PC-3 (cell line): ENCODE measurements at regions not wholly inside any gene's neighbourhood (a gene's known extent, or its start where the extent isn't known, plus 50 kb on each side); places are given as distances from the start of the nearest gene placed in this dataset.

Experiments
- ATAC-seq: fragments of 200-7000 bp; cut with Tn5 transposase; 2 replicates; pipeline ENCODE4 v1.9.1; 2020; ENCODE audit warnings: mild to moderate bottlenecking, moderate library complexity
- BruUV-seq: library from RNA; stranded (reverse); fragments of 400-500 nt; replicated peaks from 2 replicates; lab custom pipeline; 2021; lab: Mats Ljungman, UMichigan
- CTCF ChIA-PET: fragments of 300-600 bp; sonication (Branson Sonifier 250); formaldehyde crosslinking; loops from one replicate; lab custom pipeline; 2022; ENCODE audit warnings: antibody characterized with exemption; lab: Charles Lee
- POLR2A ChIA-PET: fragments of 300-600 bp; sonication (Branson Sonifier 250); formaldehyde crosslinking; loops from one replicate; lab custom pipeline; 2022; ENCODE audit warnings: antibody characterized with exemption; ENCODE audit not compliant: unreplicated experiment; lab: Charles Lee
- DNase-seq: peaks from one replicate; pipeline ENCODE4 v3.0.0-alpha.2; 2015
- H2AFZ ChIP-seq: fragments of 300-600 bp; sonication (generic); 2 replicates; pipeline ENCODE4 v1.6.0; 2016; ENCODE audit warnings: antibody characterized with exemption, low read length
- H3F3A ChIP-seq: fragments of 300-600 bp; sonication (generic); one replicate; pipeline ENCODE4 v1.6.0; 2017; ENCODE audit warnings: antibody characterized with exemption, low read length, control low read depth, mild to moderate bottlenecking; ENCODE audit not compliant: unreplicated experiment
- H3K27ac ChIP-seq: fragments of 300-600 bp; sonication (generic); 2 replicates; pipeline ENCODE4 v1.5.1; 2016; ENCODE audit warnings: mild to moderate bottlenecking, low read length
- H3K27me3 ChIP-seq: fragments of 300-600 bp; sonication (generic); 2 replicates; pipeline ENCODE4 v1.6.1; 2016; ENCODE audit warnings: low read length, mixed read lengths
- H3K36me3 ChIP-seq: fragments of 300-600 bp; sonication (generic); 2 replicates; pipeline ENCODE4 v1.6.1; 2016; ENCODE audit warnings: low read depth, mixed run types, low read length, mixed read lengths
- H3K4me1 ChIP-seq: fragments of 300-600 bp; sonication (generic); 2 replicates; pipeline ENCODE4 v1.5.1; 2016; ENCODE audit warnings: low read length; ENCODE audit not compliant: insufficient read depth
- H3K4me2 ChIP-seq: fragments of 300-600 bp; sonication (generic); 2 replicates; pipeline ENCODE4 v1.6.0; 2016; ENCODE audit warnings: low read length
- H3K4me3 ChIP-seq: fragments of 300-600 bp; sonication (generic); 2 replicates; pipeline ENCODE4 v1.5.1; 2016; ENCODE audit warnings: mild to moderate bottlenecking, low read length, mixed read lengths
- H3K79me2 ChIP-seq: fragments of 300-600 bp; sonication (generic); 2 replicates; pipeline ENCODE4 v1.6.1; 2017; ENCODE audit warnings: low read length, mixed read lengths
- H3K9ac ChIP-seq: fragments of 300-600 bp; sonication (generic); 2 replicates; pipeline ENCODE4 v1.6.0; 2016; ENCODE audit warnings: mild to moderate bottlenecking, low read length
- H3K9me2 ChIP-seq: fragments of 300-600 bp; sonication (generic); replicated peaks from 2 replicates; pipeline ENCODE4 v1.6.1; 2016; ENCODE audit warnings: mixed run types, low read length, mixed read lengths
- H3K9me3 ChIP-seq: fragments of 300-600 bp; sonication (generic); 2 replicates; pipeline ENCODE4 v1.6.1; 2016; ENCODE audit warnings: low read length, mixed read lengths
- H4K20me1 ChIP-seq: fragments of 300-600 bp; sonication (generic); 2 replicates; pipeline ENCODE4 v1.6.1; 2016; ENCODE audit warnings: low read length, mixed read lengths
- EZH2 ChIP-seq: fragments of 300-600 bp; sonication (generic); IDR thresholded peaks from one replicate; pipeline ENCODE4 v1.6.1; 2017; ENCODE audit warnings: antibody characterized with exemption, mild to moderate bottlenecking, low read length; ENCODE audit not compliant: unreplicated experiment
- EZH2phosphoT487 ChIP-seq: fragments of 300-600 bp; sonication (generic); IDR thresholded peaks from 2 replicates; pipeline ENCODE4 v1.6.1; 2018; ENCODE audit warnings: mild to moderate bottlenecking, antibody characterized with exemption, low read length, borderline replicate concordance
- intact Hi-C: fragments of 100-400 bp; cut with micrococcal nuclease; formaldehyde crosslinking; loops from 2 replicates; pipeline ENCODE4 v1.9.0; 2023
- TF ChIP-seq, protein P1 (sequence below): fragments of 300-600 bp; sonication (generic); conservative IDR thresholded peaks from 2 replicates; pipeline ENCODE4 v1.5.1; 2017; ENCODE audit warnings: antibody characterized with exemption, low read depth, mild to moderate bottlenecking, low read length

DNA sequence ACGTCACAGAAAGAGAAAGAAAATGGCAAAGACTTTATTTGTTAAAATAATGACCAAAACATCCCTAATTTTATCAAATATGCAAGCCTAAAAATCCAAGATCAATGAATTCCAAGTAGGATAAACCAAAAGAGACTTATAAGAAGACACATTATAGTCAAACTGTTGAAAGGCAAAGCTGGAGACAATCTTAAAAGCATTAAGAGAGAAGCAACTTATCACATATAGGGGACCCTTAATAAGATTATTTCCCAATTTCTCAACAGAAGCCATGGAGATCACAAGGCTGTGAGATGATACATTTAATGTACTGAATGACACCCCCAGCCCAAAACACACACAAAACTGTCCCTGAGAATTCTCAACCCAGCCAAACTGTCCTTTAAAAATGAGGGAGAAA is 228.7 kb downstream of the COG6 start:
- CTCF ChIA-PET: no interaction called here
- TF ChIP-seq EZH2 (no peak), EZH2phosphoT487 (no peak)
- TF ChIP-seq, protein P1, sequence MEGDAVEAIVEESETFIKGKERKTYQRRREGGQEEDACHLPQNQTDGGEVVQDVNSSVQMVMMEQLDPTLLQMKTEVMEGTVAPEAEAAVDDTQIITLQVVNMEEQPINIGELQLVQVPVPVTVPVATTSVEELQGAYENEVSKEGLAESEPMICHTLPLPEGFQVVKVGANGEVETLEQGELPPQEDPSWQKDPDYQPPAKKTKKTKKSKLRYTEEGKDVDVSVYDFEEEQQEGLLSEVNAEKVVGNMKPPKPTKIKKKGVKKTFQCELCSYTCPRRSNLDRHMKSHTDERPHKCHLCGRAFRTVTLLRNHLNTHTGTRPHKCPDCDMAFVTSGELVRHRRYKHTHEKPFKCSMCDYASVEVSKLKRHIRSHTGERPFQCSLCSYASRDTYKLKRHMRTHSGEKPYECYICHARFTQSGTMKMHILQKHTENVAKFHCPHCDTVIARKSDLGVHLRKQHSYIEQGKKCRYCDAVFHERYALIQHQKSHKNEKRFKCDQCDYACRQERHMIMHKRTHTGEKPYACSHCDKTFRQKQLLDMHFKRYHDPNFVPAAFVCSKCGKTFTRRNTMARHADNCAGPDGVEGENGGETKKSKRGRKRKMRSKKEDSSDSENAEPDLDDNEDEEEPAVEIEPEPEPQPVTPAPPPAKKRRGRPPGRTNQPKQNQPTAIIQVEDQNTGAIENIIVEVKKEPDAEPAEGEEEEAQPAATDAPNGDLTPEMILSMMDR: no peak
- no TSS peak for BruUV-seq

GRCh38 chr13:39886336-39886735 is 230.9 kb downstream of the COG6 start:
- Histone ChIP-seq H3K9ac (no peak overlapping the region), H3K36me3 (no peaks in the 10 kb centered on the region; the same call in 1 of the 2 replicates), H3K9me2 (no peaks in the 10 kb centered on the region), H3K4me3 (no peak overlapping the region), H3K27ac (no peak overlapping the region), H4K20me1 (no peaks in the 10 kb centered on the region), H3K4me2 (no peak overlapping the region), H3F3A (no peaks in the 10 kb centered on the region), H3K79me2 (no peaks in the 10 kb centered on the region), H3K27me3 (no peaks in the 10 kb centered on the region), H3K9me3 (peaks cover 12% of the 10 kb centered on the region; the same call in 1 of the 2 replicates), H3K4me1 (peaks cover 10% of the 10 kb centered on the region), H2AFZ (no peak overlapping the region)
- BruUV-seq: no TSS peak
- ChIA-PET POLR2A (no interaction called here), CTCF (no interaction called here)
- no peak for DNase-seq
- TF ChIP-seq, protein P1: no peak
- TF ChIP-seq EZH2phosphoT487 (no peak), EZH2 (no peak)
- ATAC-seq: no peak
- intact Hi-C loops: no loop called here

More for the DNA sequence above, 228.7 kb downstream of the COG6 start:
- Histone ChIP-seq H3K9me2 (no peaks in the 10 kb centered on the region), H3K9ac (no peak overlapping the region), H4K20me1 (no peaks in the 10 kb centered on the region), H3K27me3 (no peaks in the 10 kb centered on the region), H3K27ac (no peak overlapping the region), H3K4me3 (no peak overlapping the region), H3K4me1 (peaks cover 5% of the 10 kb centered on the region), H2AFZ (no peak overlapping the region), H3K9me3 (peaks cover 12% of the 10 kb centered on the region; the same call in 1 of the 2 replicates), H3F3A (no peaks in the 10 kb centered on the region), H3K79me2 (no peaks in the 10 kb centered on the region), H3K36me3 (no peaks in the 10 kb centered on the region; the same call in 1 of the 2 replicates), H3K4me2 (no peak overlapping the region)
- intact Hi-C loops: no loop called here
- POLR2A ChIA-PET: no interaction called here
- no peak for ATAC-seq
- no peak for DNase-seq

- H3F3A ChIP-seq: no peaks in the 10 kb centered on the region
- no peaks in the 10 kb centered on the region; the same call in 1 of the 2 replicates for H3K36me3 ChIP-seq
- no peaks in the 10 kb centered on the region for H3K27me3 ChIP-seq
- no peaks in the 10 kb centered on the region for H3K9me2 ChIP-seq
- DNase-seq (no peak), ATAC-seq (no peak)
- peaks cover 12% of the 10 kb centered on the region; the same call in 1 of the 2 replicates for H3K9me3 ChIP-seq
- no peaks in the 10 kb centered on the region for H3K79me2 ChIP-seq
- intact Hi-C loops: no loop called here
- H3K4me3 ChIP-seq: no peak overlapping the region
- no TSS peak for BruUV-seq
- ChIA-PET CTCF (no interaction called here), POLR2A (no interaction called here)
- no peak overlapping the region for H2AFZ ChIP-seq
- peaks cover 10% of the 10 kb centered on the region for H3K4me1 ChIP-seq
- H3K27ac ChIP-seq: no peak overlapping the region
- H3K9ac ChIP-seq: no peak overlapping the region
- no peak overlapping the region for H3K4me2 ChIP-seq
- no peaks in the 10 kb centered on the region for H4K20me1 ChIP-seq
- TF ChIP-seq EZH2 (no peak), EZH2phosphoT487 (no peak)
- TF ChIP-seq, protein P1: no peak
Observed at GRCh38 chr13:39887387-39887786, 231.9 kb downstream of the COG6 start.
